ENCODE measurements at regions not wholly inside any gene's neighbourhood (a gene's known extent, or its start where the extent isn't known, plus 50 kb on each side); places are given as distances from the start of the nearest gene placed in this dataset.
"Not testable (repeated sequence)": the region's sequence is repeated elsewhere in the genome, so short reads cannot be mapped to it uniquely, and the experiment has no call there.

GRCh38 chr19:13712767-13713201, 51.5 kb upstream of the MRI1 start:
- DNase-seq = no peak

- no peak for DNase-seq
Observed at GRCh38 chr19:13707915-13708314, 56.4 kb upstream of the MRI1 start.

- no peak for DNase-seq
Observed at GRCh38 chr19:13705928-13706447, 58.3 kb upstream of the MRI1 start.

- DNase-seq = no peak
Observed at GRCh38 chr19:13705201-13705600, 59.1 kb upstream of the MRI1 start.

DNA sequence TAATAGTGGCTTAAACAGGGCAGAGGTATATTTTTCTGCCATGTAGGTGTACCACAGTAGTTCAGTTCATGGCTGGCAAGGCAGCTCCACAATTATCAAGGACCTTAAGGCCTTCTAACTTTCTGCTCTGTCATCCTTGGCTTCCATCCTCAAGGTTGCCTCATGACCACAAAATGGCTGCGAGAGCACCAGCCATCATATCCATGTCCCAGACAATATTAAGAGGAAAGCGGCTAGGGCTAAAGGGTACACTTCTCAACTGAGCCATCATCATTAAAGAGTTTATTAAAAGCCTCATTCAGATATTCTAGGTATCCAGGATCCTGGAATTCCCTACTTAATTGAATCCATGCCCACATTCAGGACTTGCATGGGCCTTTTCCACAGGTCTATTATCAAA, 62.7 kb upstream of the MRI1 start:
- no peak for DNase-seq

GRCh38 chr19:13700621-13701020, 63.7 kb upstream of the MRI1 start:
- no peak for DNase-seq

DNA sequence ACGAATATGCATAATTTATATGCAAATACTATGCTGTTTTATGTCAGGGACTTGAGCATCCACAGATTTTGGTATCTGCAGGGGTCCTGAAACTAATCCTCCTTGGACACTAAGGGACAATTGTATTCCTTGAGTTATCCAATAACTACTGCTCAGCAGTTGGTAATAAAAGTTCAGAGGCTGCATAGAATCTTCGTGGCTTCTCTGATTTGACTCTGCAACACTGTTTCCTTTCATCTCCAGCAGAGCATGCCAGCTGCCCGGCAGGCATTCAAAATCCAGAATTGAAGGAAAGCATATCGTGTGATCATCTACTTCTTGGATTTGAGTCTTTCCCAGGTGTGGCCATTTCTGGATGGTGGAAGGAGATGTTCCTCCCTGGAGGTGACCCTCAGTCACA, 64.5 kb upstream of the MRI1 start:
- DNase-seq = no peak

GRCh38 chr19:13696839-13697238, 67.5 kb upstream of the MRI1 start:
- no peak for DNase-seq

GRCh38 chr19:13693889-13694288, 70.4 kb upstream of the MRI1 start:
- DNase-seq = no peak

DNA sequence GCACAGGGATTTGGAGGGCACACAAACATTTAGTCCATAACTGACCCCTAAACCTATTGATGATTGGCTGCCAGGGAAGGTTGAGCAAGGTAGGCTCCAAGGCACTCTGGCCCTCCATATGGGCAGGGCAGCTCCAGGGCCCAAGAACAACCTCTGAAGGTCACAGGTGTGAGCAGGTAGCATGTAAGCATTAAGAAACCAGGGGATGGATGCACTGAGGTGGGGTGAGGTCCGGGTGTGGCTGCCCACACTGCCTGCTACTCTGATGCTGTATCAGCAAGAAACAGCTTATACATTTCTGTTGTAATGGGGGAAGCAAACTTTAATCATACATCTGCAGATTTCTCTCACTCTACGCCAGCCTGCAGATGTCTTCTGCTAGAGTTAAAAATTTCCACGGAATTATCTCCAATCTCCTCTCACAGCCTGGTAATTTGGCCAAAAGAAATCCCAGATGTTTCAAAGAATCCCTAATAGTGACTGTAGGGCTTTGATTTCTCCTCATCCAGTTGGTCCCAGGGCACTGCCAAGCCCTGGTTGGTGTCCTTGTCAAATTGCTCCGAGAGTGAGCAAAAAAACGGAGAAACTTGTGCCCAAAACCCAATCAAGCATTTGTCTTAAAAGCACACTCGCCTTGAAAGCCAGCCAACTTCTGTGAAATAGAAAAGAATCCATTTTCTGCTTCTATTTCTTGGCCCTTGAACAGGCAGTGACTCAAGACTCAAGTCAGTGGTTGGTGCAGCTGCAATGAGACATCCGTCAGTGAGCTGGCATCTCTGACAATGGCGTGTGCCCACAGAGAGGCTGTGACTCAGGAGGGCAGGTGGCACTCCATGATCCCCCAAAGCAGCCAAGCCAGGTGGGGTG, 72.5 kb upstream of the MRI1 start:
- no peak for DNase-seq

DNA sequence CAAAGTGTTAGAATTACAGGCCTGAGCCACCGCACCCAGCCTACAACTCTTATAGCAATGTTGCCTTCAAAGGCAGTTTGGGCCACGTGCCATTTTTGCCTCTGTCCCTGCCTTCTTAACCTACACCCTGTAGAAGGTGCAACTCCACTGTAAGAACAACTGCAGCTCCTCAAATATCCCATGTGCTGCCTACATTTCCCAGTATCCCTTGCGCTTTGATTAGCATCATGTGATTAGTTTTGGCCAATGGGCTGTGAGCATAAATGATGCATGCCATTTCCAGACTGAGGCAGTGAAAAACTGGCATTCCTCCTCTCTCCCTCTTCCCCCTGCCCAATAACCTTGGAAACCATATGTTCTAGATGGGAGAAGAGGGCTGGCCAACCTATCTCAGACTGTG, 75.2 kb upstream of the MRI1 start:
- no peak for DNase-seq

DNA sequence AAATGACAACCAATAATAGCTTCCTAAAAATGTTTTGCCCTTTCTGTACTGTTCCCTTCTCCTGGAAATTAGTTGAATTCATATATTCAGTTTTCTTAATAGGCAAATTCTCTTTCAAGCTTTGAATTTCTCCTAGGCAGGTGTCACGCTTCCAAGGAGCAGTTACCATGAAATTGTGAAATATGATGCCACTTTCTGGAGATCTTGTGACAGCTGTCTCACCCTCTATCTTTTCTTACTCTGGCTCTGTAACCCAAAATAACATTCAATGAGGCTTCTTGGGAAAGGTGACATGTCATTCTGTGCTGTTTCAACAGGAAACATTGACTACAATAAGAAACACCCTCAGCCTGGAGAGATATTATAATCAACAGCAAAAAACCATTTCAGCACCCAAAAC, 80.3 kb upstream of the MRI1 start:
- no peak for DNase-seq

- DNase-seq = no peak
Observed at GRCh38 chr19:13681509-13681908, 82.8 kb upstream of the MRI1 start.

DNA sequence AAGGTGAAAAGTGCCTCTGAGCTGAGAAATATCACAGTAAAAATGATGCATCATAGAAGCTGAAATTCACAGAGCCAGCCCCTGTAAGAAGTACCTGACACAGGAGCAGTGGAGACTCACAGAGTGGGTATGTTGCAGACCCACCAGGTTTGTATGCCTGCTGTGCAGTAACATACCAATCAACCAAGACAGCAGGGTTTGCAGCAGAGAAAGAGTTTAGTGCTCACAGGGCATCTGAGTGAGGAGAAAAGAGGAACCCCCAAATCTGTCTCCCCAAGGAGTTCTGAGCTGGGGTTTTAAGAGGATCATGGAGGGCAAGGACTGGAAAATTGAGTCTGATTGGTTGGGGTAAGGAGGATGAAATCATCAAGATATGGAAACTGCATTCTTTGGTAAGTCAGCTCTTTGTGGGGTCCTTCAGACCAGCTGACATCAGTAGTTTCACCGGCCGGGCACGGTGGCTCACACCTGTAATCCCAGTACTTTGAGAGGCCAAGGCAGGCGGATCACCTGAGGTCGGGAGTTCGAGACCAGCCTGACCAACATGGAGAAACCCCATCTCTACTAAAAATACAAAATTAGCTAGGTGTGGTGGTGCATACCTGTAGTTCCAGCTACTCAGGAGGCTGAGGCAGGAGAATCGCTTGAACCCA, 83.5 kb upstream of the MRI1 start:
- not testable (repeated sequence) for DNase-seq

- DNase-seq = not testable (repeated sequence)
Observed at GRCh38 chr19:13676967-13677366, 87.4 kb upstream of the MRI1 start.

DNA sequence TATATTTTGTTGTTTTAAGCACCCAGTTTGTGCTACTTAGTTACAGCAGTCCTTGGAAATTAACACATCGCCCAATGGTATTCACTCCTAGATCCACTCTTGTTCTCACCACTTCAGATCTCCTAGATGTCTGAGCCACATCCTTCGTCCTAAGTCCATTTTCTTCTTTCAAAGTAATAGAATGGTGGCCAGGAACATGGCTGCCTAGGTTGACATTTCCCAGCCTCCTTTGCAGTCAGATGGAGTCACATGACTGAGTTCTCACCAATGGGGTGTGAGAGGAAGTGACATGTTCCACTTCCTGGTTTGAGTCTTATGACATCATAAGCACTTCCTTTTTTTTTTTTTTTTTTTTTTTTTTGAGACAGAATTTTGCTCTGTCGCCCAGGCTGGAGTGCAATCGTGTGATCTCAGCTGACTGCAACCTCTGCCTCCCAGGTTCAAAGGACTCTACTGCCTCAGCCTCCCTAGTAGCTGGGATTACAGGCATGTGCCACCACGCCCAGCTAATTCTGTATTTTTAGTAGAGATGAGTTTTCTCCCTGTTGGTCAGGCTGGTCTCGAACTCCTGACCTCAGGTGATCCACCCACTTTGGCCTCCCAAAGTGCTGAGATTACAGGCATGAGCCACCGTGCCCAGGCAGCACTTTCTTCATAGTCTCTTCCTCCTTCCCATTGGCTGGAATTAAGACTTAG, 91.7 kb upstream of the MRI1 start:
- not testable (repeated sequence) for DNase-seq

DNA sequence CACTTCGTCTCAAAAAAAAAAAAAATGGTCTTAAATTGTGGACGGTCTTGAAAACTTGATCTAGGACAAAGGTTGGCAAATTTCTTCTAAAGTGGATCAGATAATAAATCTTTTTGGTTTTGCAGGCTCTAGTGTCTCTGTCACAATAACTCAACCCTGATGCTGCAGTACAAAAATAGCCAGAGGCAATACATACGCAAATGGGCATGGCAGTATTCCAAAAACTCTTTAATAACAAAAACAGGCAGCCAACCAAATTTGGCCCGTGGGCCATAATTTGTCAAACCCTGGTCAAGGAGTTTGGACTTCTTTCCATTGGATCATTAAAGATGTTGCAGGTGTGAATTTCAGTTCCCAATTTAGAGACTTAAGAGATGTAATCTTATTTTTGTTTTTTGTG, 93.5 kb upstream of the MRI1 start:
- no peak for DNase-seq

GRCh38 chr19:13669780-13670355, 94.5 kb upstream of the MRI1 start:
- DNase-seq = no peak

DNA sequence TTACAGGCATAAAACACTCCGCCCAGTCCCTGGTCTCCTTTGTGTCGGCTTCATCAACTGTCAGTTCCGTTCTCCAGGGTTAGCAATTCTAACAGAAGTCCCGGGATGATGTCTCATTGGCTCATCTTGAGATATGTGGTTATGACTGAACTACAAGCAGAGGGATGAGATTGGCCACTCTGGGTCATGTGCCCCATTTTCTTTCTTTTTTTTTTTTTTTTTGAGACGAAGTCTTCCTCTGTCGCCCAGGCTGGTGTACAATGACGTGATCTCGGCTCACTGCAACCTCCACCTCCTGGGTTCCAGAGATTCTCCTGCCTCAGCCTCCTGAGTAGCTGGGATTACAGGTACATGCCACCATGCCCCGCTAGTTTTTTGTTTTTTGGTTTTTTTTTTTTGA, 95.4 kb upstream of the MRI1 start:
- no peak for DNase-seq

- DNase-seq = no peak
Observed at GRCh38 chr19:13666165-13666564, 98.2 kb upstream of the MRI1 start.

GRCh38 chr19:13665125-13665905, 99.0 kb upstream of the MRI1 start:
- DNase-seq = no peak
